Esophagus muscularis mucosa (tissue), 4 donors: ENCODE measurements at regions not wholly inside any gene's neighbourhood (a gene's known extent, or its start where the extent isn't known, plus 50 kb on each side); places are given as distances from the start of the nearest gene placed in this dataset.

Experiments
- DNase-seq: peaks from one replicate; pipeline ENCODE4 v3.0.0-alpha.2; 2017; ENCODE audit errors: extremely low spot score
- H3K27ac ChIP-seq, 4 donors: fragments of 200-600 bp; sonication (generic); replicated peaks in 1 of 4; 1 replicate in 3 of 4; 2 replicates in 1 of 4; pipeline ENCODE4 v1.5.1; 2016 to 2019; ENCODE audit warnings: mild to moderate bottlenecking in 1 of 4
- H3K27me3 ChIP-seq, 4 donors: fragments of 200-600 bp; sonication (generic); one replicate each; pipeline versions ENCODE4 v1.5.1 to v1.6.0; 2016 to 2019
- H3K36me3 ChIP-seq, 4 donors: fragments of 200-600 bp; sonication (generic); one replicate each; pipeline ENCODE4 v1.5.1; 2016 to 2019
- H3K4me1 ChIP-seq, 4 donors: fragments of 200-600 bp; sonication (generic); one replicate each; pipeline ENCODE4 v1.5.1; 2016 to 2019
- H3K4me3 ChIP-seq, 4 donors: fragments of 200-600 bp; sonication (generic); 1 replicate in 2 of 4; 2 replicates in 2 of 4; pipeline ENCODE4 v1.5.1; 2016 to 2019; ENCODE audit warnings: mild to moderate bottlenecking in 4 of 4, moderate library complexity in 1 of 4
- H3K9me3 ChIP-seq, 4 donors: fragments of 200-600 bp; sonication (generic); 1 replicate in 3 of 4; 2 replicates in 1 of 4; pipeline ENCODE4 v1.5.1; 2016 to 2019
- EP300 ChIP-seq: sonication (generic); formaldehyde crosslinking; IDR thresholded peaks from one replicate; pipeline ENCODE4 v1.6.1; 2017; ENCODE audit warnings: antibody characterized with exemption
- POLR2A ChIP-seq: fragments of 450-650 bp; IDR thresholded peaks from one replicate; pipeline ENCODE4 v1.6.1; 2017; ENCODE audit warnings: antibody characterized with exemption, moderate library complexity, mild to moderate bottlenecking, low read depth
- POLR2AphosphoS5 ChIP-seq, 2 donors: sonication (generic); formaldehyde crosslinking; IDR thresholded peaks; one replicate each; pipeline ENCODE4 v1.6.1; 2017; ENCODE audit warnings: antibody characterized with exemption in 2 of 2
- WGBS: methylation state at CpG from one replicate; pipeline ENCODE4 v1.1.5; 2018; 5-methylcytosine and 5-hydroxymethylcytosine counted together
- intact Hi-C: fragments of 100-400 bp; cut with DNase I; formaldehyde crosslinking; loops from one replicate; pipeline ENCODE4 v1.15.1; 2023
- TF ChIP-seq, protein P1 (sequence below), 3 experiments: fragments of 200-600 bp in 2 of 3; fragments of 450-650 bp in 1 of 3; sonication (generic) in 2 of 3; IDR thresholded peaks; one replicate each; pipeline ENCODE4 v1.5.1; 2017 to 2019; ENCODE audit warnings: antibody characterized with exemption in 3 of 3, mild to moderate bottlenecking in 2 of 3, moderate library complexity in 1 of 3

DNA sequence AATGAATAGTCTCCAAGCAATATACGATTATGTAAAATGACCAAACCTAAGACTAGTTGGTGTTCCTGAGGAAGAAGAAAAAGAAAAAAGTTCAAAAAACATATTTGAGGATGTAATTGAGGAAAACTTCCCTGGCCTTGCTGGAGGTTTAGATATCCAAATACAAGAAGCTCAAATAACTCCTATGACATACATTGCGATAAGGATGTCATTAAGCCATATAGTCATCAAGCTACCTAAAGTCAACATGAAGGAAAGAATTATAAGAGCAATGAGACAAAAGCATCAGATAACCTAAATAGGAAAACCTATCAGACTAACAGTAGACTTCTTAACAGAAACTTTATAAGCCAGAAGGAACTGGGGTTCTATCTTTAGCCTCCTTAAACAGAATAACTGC is 231.1 kb downstream of the TUSC7 start:
- H3K4me3 ChIP-seq, result no peak overlapping the region
- DNase-seq, result no peak
- no peaks in the 10 kb centered on the region for H3K27me3 ChIP-seq
- H3K4me1 ChIP-seq, result no peaks in the 10 kb centered on the region
- no peak for TF ChIP-seq POLR2A
- TF ChIP-seq EP300, result no peak
- TF ChIP-seq POLR2AphosphoS5 (IDR thresholded peaks at IDR 0.05), result no peak
- TF ChIP-seq, protein P1, sequence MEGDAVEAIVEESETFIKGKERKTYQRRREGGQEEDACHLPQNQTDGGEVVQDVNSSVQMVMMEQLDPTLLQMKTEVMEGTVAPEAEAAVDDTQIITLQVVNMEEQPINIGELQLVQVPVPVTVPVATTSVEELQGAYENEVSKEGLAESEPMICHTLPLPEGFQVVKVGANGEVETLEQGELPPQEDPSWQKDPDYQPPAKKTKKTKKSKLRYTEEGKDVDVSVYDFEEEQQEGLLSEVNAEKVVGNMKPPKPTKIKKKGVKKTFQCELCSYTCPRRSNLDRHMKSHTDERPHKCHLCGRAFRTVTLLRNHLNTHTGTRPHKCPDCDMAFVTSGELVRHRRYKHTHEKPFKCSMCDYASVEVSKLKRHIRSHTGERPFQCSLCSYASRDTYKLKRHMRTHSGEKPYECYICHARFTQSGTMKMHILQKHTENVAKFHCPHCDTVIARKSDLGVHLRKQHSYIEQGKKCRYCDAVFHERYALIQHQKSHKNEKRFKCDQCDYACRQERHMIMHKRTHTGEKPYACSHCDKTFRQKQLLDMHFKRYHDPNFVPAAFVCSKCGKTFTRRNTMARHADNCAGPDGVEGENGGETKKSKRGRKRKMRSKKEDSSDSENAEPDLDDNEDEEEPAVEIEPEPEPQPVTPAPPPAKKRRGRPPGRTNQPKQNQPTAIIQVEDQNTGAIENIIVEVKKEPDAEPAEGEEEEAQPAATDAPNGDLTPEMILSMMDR (IDR thresholded peaks at IDR 0.05), result no peak
- no peak overlapping the region for H3K27ac ChIP-seq
- peaks cover 0 to 11% (median 7%) of the 10 kb centered on the region in 4 donors for H3K9me3 ChIP-seq
- WGBS, result 97% methylated on average over 2 of the region's 2 CpGs
- H3K36me3 ChIP-seq, result no peaks in the 10 kb centered on the region
- intact Hi-C loops, result no loop called here

DNA sequence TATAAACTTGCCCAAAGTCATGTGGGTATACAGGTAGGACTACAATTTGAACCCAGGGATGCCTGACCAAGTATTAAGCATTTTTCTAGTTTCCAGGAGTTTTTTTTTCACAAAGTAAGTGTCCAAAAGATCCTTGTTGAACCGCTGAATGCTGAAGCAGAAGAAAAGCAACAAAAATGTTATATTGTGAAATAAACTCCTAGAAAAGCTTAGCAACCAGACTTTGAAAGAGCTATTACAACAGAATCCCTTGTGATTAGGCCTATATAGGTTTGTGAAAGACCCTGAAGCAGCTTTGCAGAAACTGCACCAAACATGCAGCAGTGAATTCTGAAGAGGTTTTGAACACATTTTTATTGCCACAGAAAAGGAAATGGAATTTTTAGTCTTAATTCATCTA is 236.8 kb downstream of the TUSC7 start:
- no peak overlapping the region for H3K4me3 ChIP-seq
- H3K4me1 ChIP-seq, result peaks cover 0 to 16% (median 6%) of the 10 kb centered on the region in 4 donors
- intact Hi-C loops, result no loop called here
- H3K36me3 ChIP-seq, result no peaks in the 10 kb centered on the region
- no peak overlapping the region for H3K27ac ChIP-seq
- 90% methylated on average over 1 of the region's 1 CpG for WGBS
- H3K27me3 ChIP-seq, result no peaks in the 10 kb centered on the region
- TF ChIP-seq POLR2AphosphoS5 (IDR thresholded peaks at IDR 0.05) (no peak), POLR2A (no peak), EP300 (no peak)
- TF ChIP-seq, protein P1 (IDR thresholded peaks at IDR 0.05), result no peak
- DNase-seq, result no peak
- peaks cover 0 to 5% (median under 1%) of the 10 kb centered on the region in 4 donors for H3K9me3 ChIP-seq

DNA sequence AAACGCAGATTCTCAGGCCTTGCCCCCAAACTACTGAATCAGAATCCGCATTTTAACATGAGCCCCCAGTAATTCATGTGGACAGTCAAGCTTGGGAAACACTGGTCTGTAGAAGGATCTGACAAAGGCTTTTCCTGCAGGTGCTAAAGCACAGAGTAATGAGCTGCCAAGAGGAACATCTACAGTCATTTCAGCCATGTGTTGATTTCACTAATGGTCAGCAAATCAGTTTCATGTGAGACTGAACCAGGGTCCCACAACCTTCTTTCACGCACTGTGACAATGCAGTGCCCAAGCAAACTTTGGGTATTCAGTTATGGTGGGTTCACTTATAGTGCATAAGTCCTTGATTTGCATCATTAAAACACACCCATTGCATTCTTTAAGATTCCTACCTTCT is 237.6 kb downstream of the TUSC7 start:
- Histone ChIP-seq H3K4me1 (peaks cover 0 to 24% (median 11%) of the 10 kb centered on the region in 4 donors), H3K36me3 (no peaks in the 10 kb centered on the region), H3K27ac (no peak overlapping the region), H3K4me3 (no peak overlapping the region), H3K27me3 (no peaks in the 10 kb centered on the region), H3K9me3 (peaks cover 0 to 5% (median 0%) of the 10 kb centered on the region in 4 donors)
- DNase-seq, result no peak
- TF ChIP-seq EP300 (no peak), POLR2AphosphoS5 (IDR thresholded peaks at IDR 0.05) (no peak), POLR2A (no peak)
- TF ChIP-seq, protein P1 (IDR thresholded peaks at IDR 0.05), result no peak
- 98% methylated on average over 3 of the region's 3 CpGs for WGBS
- intact Hi-C loops, result no loop called here

DNA sequence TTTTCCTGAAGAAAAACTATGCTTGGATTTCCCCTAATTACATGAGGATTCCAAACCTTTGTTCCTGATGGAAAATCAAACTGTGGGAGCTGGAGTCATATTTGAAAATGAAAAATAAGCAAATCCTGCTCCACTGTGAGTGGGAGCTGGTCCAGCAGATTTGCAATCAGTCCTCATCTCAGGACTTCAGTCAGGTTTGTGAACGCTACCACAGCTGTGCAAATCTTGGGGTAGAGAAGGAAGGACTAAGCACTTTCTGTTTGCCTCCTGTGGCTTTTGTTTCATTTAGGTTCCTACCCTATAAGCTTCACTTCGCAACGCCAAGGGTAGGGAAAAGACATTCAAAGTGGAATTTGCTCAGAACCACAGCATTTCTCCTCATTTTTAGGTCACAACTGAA is 238.2 kb downstream of the TUSC7 start:
- DNase-seq, result no peak
- 94% methylated on average over 3 of the region's 3 CpGs for WGBS
- no peak for TF ChIP-seq EP300
- TF ChIP-seq, protein P1 (IDR thresholded peaks at IDR 0.05), result no peak
- no peak for TF ChIP-seq POLR2AphosphoS5 (IDR thresholded peaks at IDR 0.05)
- TF ChIP-seq POLR2A, result no peak
- Histone ChIP-seq H3K27me3 (no peaks in the 10 kb centered on the region), H3K4me3 (no peak overlapping the region), H3K36me3 (no peaks in the 10 kb centered on the region), H3K4me1 (peaks cover 0 to 30% (median 12%) of the 10 kb centered on the region in 4 donors), H3K9me3 (peaks cover 0 to 5% (median 0%) of the 10 kb centered on the region in 4 donors), H3K27ac (no peak overlapping the region)
- intact Hi-C loops, result no loop called here

DNA sequence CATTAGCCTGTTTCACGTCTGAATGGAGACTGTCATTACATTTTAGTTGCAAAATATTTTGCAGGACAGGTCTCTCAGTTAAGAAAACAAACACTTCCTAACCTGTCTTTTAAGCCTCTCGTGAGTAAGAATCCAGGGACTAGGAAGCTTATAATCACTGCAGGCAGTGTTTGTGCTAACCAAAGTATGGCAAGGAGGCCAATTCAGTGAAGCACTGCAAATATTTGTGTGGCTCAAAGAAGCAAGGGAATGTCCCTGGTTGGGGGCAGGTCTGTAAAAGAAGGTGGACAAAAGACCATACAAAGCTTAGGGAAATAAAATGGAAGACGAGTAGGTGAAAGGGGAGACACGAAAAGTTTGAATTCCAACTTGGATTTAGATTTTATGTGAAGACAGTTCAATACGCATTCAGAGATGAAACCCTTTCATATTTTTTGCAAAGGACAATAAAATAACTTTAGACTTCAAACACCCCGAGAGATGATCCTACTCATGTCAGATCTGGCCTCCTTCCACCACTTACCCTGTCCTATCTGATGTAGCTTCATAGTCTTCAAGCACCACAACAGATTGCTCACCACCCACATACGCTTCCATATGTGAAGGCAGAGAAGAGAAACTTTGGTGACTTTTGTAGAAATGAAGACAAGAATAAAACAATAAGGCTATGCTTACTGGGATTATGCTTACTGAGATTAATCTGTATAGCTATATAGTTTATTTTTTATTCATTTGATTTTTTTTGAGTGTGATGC is 240.9 kb downstream of the TUSC7 start:
- intact Hi-C loops, result no loop called here
- Histone ChIP-seq H3K4me1 (peaks cover 0 to 40% (median 12%) of the 10 kb centered on the region in 4 donors), H3K27ac (peak overlapping the region in 1 of 4 donors; percentile 62), H3K9me3 (no peaks in the 10 kb centered on the region), H3K27me3 (no peaks in the 10 kb centered on the region), H3K36me3 (no peaks in the 10 kb centered on the region), H3K4me3 (no peak overlapping the region)
- no peak for DNase-seq
- TF ChIP-seq POLR2AphosphoS5 (IDR thresholded peaks at IDR 0.05) (no peak), EP300 (no peak), POLR2A (no peak)
- TF ChIP-seq, protein P1 (IDR thresholded peaks at IDR 0.05), result no peak
- 67% methylated on average over 7 of the region's 7 CpGs for WGBS
